ENCODE measurements at regions not wholly inside any gene's neighbourhood (a gene's known extent, or its start where the extent isn't known, plus 50 kb on each side); places are given as distances from the start of the nearest gene placed in this dataset.

DNA sequence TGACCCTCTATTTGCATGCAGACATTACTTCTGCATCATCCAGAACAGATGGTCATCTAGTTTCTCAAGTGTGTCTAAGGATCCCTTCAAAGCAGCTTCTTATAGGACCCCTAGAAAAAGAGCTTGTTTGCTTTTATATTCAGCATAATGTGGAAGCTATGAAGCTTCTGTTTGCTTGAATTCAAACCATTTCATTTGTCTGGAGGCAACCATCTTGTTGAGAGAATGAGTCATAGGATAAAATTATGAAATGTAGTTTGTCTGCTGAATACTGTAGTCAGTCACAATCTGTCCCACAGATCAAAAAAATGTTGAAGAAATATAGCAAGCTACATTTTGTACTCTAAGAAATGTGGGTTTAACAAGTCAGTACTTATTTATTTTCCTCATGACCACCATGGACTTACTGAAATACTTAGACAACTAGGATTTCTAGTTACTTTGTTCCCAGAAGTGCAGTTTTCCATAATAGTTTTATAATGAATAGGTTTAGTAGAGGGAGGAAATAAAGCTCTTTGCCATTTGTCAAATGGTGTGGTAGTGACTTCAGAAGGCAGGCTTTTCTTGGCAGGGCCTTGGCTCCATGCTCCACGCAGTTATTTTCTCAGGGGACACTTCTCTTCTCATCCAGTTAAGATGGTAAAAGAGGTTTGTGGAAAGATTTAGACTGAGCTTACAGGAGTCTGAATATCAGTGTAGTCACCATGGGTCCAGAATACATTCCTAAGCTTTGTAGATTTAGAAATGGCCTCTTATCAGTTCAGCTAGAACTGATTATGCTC lies 74.8 kb upstream of the DEPDC1 start:
- TF ChIP-seq, protein P1, sequence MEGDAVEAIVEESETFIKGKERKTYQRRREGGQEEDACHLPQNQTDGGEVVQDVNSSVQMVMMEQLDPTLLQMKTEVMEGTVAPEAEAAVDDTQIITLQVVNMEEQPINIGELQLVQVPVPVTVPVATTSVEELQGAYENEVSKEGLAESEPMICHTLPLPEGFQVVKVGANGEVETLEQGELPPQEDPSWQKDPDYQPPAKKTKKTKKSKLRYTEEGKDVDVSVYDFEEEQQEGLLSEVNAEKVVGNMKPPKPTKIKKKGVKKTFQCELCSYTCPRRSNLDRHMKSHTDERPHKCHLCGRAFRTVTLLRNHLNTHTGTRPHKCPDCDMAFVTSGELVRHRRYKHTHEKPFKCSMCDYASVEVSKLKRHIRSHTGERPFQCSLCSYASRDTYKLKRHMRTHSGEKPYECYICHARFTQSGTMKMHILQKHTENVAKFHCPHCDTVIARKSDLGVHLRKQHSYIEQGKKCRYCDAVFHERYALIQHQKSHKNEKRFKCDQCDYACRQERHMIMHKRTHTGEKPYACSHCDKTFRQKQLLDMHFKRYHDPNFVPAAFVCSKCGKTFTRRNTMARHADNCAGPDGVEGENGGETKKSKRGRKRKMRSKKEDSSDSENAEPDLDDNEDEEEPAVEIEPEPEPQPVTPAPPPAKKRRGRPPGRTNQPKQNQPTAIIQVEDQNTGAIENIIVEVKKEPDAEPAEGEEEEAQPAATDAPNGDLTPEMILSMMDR (IDR thresholded peaks at IDR 0.05): no peak
- TF ChIP-seq POLR2A (IDR thresholded peaks at IDR 0.05): no peak
